ENCODE measurements at regions not wholly inside any gene's neighbourhood (a gene's known extent, or its start where the extent isn't known, plus 50 kb on each side); places are given as distances from the start of the nearest gene placed in this dataset.

- TF ChIP-seq, protein P1, sequence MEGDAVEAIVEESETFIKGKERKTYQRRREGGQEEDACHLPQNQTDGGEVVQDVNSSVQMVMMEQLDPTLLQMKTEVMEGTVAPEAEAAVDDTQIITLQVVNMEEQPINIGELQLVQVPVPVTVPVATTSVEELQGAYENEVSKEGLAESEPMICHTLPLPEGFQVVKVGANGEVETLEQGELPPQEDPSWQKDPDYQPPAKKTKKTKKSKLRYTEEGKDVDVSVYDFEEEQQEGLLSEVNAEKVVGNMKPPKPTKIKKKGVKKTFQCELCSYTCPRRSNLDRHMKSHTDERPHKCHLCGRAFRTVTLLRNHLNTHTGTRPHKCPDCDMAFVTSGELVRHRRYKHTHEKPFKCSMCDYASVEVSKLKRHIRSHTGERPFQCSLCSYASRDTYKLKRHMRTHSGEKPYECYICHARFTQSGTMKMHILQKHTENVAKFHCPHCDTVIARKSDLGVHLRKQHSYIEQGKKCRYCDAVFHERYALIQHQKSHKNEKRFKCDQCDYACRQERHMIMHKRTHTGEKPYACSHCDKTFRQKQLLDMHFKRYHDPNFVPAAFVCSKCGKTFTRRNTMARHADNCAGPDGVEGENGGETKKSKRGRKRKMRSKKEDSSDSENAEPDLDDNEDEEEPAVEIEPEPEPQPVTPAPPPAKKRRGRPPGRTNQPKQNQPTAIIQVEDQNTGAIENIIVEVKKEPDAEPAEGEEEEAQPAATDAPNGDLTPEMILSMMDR (IDR thresholded peaks at IDR 0.05; ENCODE audit: insufficient read depth, low read depth, low read length): no peak
- no peak for TF ChIP-seq EZH2 (IDR thresholded peaks at IDR 0.05; ENCODE audit: insufficient read depth, low read length)
Observed at GRCh38 chr12:123071099-123071800, 79.6 kb downstream of the PITPNM2 start.

Data from astrocyte (in vitro differentiated cells and primary cell).